Keratinocyte (primary cell): ENCODE measurements at regions not wholly inside any gene's neighbourhood (a gene's known extent, or its start where the extent isn't known, plus 50 kb on each side); places are given as distances from the start of the nearest gene placed in this dataset.

Experiments
- EZH2 ChIP-seq: IDR thresholded peaks from one replicate; pipeline ENCODE4 v1.6.1; 2012; ENCODE audit warnings: inconsistent platforms, mild to moderate bottlenecking, low read length, moderate library complexity
- TF ChIP-seq, protein P1 (sequence below), 3 experiments: IDR thresholded peaks in 1 of 3; conservative IDR thresholded peaks in 1 of 3; optimal IDR thresholded peaks in 1 of 3; 2 replicates in 2 of 3; 3 replicates in 1 of 3; pipeline versions ENCODE3 to v1.5.1; 2011; ENCODE audit warnings: low read length in 3 of 3, mild to moderate bottlenecking in 3 of 3, moderate library complexity in 2 of 3, control low read depth in 1 of 3, inconsistent platforms in 1 of 3; ENCODE audit not compliant: insufficient read depth in 2 of 3; ENCODE audit errors: extremely low read depth in 1 of 3

GRCh38 chr4:119921830-119922229 lies 144.8 kb downstream of the MAD2L1 start:
- TF ChIP-seq, protein P1, sequence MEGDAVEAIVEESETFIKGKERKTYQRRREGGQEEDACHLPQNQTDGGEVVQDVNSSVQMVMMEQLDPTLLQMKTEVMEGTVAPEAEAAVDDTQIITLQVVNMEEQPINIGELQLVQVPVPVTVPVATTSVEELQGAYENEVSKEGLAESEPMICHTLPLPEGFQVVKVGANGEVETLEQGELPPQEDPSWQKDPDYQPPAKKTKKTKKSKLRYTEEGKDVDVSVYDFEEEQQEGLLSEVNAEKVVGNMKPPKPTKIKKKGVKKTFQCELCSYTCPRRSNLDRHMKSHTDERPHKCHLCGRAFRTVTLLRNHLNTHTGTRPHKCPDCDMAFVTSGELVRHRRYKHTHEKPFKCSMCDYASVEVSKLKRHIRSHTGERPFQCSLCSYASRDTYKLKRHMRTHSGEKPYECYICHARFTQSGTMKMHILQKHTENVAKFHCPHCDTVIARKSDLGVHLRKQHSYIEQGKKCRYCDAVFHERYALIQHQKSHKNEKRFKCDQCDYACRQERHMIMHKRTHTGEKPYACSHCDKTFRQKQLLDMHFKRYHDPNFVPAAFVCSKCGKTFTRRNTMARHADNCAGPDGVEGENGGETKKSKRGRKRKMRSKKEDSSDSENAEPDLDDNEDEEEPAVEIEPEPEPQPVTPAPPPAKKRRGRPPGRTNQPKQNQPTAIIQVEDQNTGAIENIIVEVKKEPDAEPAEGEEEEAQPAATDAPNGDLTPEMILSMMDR (optimal IDR thresholded peaks at IDR 0.05 in 1 of 3, IDR thresholded peaks at IDR 0.05 in 1 of 3, conservative IDR thresholded peaks at IDR 0.05 in 1 of 3; ENCODE audit: extremely low read depth in 1 of 3, insufficient read depth in 2 of 3, low read length in 3 of 3), result no peak
- no peak for TF ChIP-seq EZH2
